Stimulated activated CD4-positive, alpha-beta T cell treated with anti-CD3 and anti-CD28 coated beads, Interleukin-15, amount 100 ng/mL, for 48 hours (primary cell): ENCODE measurements at regions not wholly inside any gene's neighbourhood (a gene's known extent, or its start where the extent isn't known, plus 50 kb on each side); places are given as distances from the start of the nearest gene placed in this dataset.

Source experiments
- DNase-seq, 2 donors: peaks; one replicate each; pipeline ENCODE4 v3.0.0-alpha.2; 2020; ENCODE audit warnings: low read depth in 2 of 2

GRCh38 chr1:209505044-209505443 is 78.5 kb upstream of the CAMK1G start:
- DNase-seq = no peak

DNA sequence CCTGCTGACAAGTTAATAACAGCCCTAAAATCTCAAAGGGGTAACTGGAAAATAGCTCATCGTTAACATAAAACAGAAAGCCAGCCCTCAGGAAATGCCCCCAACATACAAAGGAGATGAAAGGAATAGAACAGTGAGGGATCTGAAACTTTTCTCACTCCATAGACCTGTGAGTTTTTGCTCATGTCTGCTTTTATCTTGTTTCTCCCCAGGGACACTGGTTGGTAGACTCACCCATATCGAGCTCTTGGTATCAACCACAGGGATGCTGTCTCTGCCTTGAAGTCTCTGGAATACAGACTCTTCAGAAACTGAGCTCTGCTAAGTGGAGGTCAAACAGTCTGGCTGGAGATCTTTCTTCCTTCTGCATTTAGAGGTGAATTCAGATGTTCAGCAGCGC is 77.4 kb upstream of the CAMK1G start:
- no peak for DNase-seq

- DNase-seq = no peak
Measured at GRCh38 chr1:209509039-209509438, 74.5 kb upstream of the CAMK1G start.

DNA sequence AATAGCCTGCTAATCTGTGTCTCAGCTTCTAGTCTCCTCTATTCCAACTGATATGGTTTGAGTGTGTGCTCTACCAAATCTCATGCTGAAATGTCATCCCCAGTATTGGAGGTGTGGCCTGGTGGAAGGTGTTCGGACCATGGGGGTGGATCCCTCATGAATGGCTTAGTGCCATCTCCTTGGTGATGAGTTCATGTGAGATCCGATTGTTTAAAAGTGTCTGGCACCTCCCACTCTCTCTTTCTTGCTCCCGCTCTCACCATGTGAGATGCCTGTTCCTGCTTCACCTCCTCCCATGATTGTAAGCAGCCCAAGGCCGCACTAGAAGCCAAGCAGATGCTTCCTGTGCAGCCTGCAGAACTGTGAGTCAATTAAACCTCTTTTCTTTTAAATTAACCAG is 73.5 kb upstream of the CAMK1G start:
- DNase-seq = no peak

GRCh38 chr1:209511169-209511568 is 72.3 kb upstream of the CAMK1G start:
- DNase-seq = no peak

DNA sequence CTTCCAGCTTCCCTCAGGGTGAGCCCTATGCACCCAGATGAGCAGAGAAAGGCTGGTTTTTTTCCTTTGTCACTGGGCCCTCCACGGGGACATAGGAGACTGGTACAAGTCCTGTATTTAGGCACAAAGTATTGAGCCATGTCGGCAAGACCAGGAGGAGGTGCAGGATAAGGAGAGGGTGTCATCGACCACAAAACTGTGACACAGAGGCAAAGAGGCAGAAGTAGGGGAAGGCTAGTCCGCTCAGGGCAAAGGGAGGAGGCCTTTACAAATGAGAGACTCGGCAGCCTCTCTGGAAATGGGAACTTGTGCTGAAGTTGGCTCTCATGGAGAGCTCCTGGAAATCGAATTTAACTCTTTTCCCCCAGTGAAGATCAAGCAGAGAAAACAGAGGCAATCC is 70.7 kb upstream of the CAMK1G start:
- DNase-seq = no peak

- no peak for DNase-seq
Measured at GRCh38 chr1:209513226-209513625, 70.3 kb upstream of the CAMK1G start.

GRCh38 chr1:209516771-209517680 is 66.5 kb upstream of the CAMK1G start:
- DNase-seq = no peak

- no peak for DNase-seq
Measured at GRCh38 chr1:209517681-209518050, 65.8 kb upstream of the CAMK1G start.

DNA sequence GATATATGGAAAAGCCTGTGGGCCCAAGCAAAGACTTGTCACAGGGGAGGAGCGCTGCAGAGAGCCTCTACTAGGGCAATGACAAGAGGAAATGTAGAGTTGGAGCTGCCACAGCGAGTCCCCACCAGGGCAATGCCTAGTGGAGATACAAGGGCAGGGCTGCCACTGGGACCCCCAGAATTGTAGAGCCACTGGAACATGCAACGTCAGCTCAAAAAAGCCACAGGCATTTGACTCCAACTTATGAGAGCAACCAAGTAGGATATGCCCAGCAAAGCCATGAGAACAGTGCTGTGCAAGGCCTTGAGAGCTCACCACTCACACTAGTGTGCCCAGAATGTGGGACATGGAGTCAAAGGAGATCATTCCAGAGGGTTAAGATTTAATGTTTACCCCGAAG is 63.7 kb upstream of the CAMK1G start:
- DNase-seq = no peak

DNA sequence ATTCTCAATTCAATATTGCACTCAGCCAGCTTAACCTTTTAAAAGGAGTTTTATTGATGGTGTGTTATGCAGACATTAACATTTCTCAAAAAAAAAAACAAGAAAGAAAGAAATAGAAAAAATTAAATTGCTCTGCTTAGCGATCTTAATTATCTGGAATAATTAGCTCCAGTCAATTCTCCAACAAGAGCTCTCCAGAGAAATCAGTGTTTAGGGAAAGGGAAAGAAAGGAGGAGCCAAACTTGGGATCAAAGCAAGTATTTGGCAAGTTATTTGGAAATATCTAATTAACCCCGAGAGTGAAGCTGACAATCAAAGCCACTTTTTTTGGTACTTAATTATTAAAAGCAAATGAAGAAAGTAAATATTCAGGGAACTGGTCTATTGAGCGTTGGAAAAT is 60.7 kb upstream of the CAMK1G start:
- DNase-seq = no peak

- no peak for DNase-seq
Measured at GRCh38 chr1:209526137-209526536, 57.4 kb upstream of the CAMK1G start.

- DNase-seq = no peak
Measured at GRCh38 chr1:209527372-209527771, 56.1 kb upstream of the CAMK1G start.

GRCh38 chr1:209527993-209528717 is 55.4 kb upstream of the CAMK1G start:
- no peak for DNase-seq

DNA sequence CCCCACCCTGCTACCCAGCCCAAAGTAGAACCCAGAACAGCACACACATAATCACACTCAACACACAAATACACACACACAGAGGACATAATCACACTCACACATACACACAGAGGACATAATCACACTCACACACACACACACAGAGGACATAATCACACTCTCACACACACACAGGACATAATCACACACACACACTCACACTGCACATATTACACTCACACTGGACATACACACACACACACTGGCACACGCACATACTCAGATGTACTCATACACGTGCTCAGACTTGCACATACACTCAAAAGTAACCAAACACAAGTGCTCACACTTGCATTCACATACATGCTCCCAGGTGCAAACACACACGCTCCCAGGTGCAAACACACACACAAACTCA is 54.3 kb upstream of the CAMK1G start:
- no peak for DNase-seq

DNA sequence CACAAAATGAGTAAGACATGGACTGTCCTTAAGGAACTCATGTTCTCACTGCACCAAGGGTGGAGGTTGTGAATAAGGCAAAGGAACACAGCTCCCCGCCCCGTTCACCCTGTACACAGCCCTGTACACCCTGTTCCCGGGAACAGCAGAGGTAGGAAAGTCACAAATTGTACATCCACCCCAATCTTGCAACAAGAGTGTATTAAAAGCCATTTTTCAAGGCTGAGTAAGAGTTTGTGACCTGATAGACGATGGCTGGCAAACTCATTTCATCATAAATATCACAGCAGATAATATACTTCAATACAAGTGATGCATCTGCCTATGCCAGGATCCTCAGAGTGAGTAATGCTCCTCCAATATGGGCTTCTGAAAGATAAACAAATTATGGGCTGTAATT is 52.5 kb upstream of the CAMK1G start:
- DNase-seq = no peak

- no peak for DNase-seq
Measured at GRCh38 chr1:209531549-209531948, 52.0 kb upstream of the CAMK1G start.
